MCF 10A (cell line): ENCODE measurements at regions not wholly inside any gene's neighbourhood (a gene's known extent, or its start where the extent isn't known, plus 50 kb on each side); places are given as distances from the start of the nearest gene placed in this dataset.

Experiments
- BruUV-seq: library from RNA; stranded (reverse); fragments of 400-500 nt; replicated peaks from 2 replicates; lab custom pipeline; 2021; lab: Mats Ljungman, UMichigan
- CTCF ChIA-PET: fragments of 300-600 bp; sonication (Branson Sonifier 250); formaldehyde crosslinking; extraction: SDS; loops from one replicate; lab custom pipeline; 2021; ENCODE audit warnings: antibody characterized with exemption, inconsistent platforms; lab: Yijun Ruan, JAX
- POLR2A ChIA-PET: fragments of 300-600, 350-650 bp; sonication (Branson Sonifier 250); formaldehyde crosslinking; extraction: SDS; loops from one replicate; lab custom pipeline; 2020; ENCODE audit warnings: antibody characterized with exemption, inconsistent platforms; lab: Yijun Ruan, JAX
- DNase-seq: peaks from one replicate; pipeline ENCODE4 v3.0.0-alpha.2; 2018; ENCODE audit not compliant: unreplicated experiment
- H3K27ac Mint-ChIP-seq: one replicate; pipeline ENCODE4 v1.8.0; 2022; ENCODE audit warnings: mild to moderate bottlenecking, low read depth, mixed read lengths; ENCODE audit not compliant: unreplicated experiment
- H3K27me3 Mint-ChIP-seq: one replicate; pipeline ENCODE4 v1.8.0; 2022; ENCODE audit warnings: mixed read lengths; ENCODE audit not compliant: insufficient read depth, unreplicated experiment
- H3K36me3 Mint-ChIP-seq: one replicate; pipeline ENCODE4 v1.8.0; 2022; ENCODE audit warnings: mild to moderate bottlenecking, moderate library complexity, mixed read lengths; ENCODE audit not compliant: insufficient read depth, unreplicated experiment
- H3K4me1 Mint-ChIP-seq: one replicate; pipeline ENCODE4 v1.8.0; 2022; ENCODE audit warnings: mixed read lengths; ENCODE audit not compliant: insufficient read depth, unreplicated experiment
- H3K4me3 Mint-ChIP-seq: one replicate; pipeline ENCODE4 v1.8.0; 2022; ENCODE audit warnings: mild to moderate bottlenecking, moderate library complexity, mixed read lengths; ENCODE audit not compliant: unreplicated experiment
- H3K9me3 Mint-ChIP-seq: one replicate; pipeline ENCODE4 v1.8.0; 2022; ENCODE audit warnings: mixed read lengths; ENCODE audit not compliant: unreplicated experiment
- CTCF ChIP-seq: fragments of 200-600 bp; IDR thresholded peaks from one replicate; pipeline ENCODE4 v1.8.0; 2022; ENCODE audit warnings: antibody characterized with exemption, mild to moderate bottlenecking; ENCODE audit not compliant: unreplicated experiment
- intact Hi-C: fragments of 100-400 bp; cut with micrococcal nuclease; formaldehyde crosslinking; loops from 2 replicates; pipeline ENCODE4 v1.14.1; 2022

- Mint-ChIP-seq H3K4me1 (no peaks in the 10 kb centered on the region), H3K4me3 (no peak overlapping the region), H3K27me3 (no peaks in the 10 kb centered on the region), H3K9me3 (no peaks in the 10 kb centered on the region), H3K36me3 (no peaks in the 10 kb centered on the region), H3K27ac (no peak overlapping the region)
- no peak for DNase-seq
- intact Hi-C loops = no loop called here
- no peak for TF ChIP-seq CTCF
- no TSS peak for BruUV-seq
- ChIA-PET POLR2A (interaction anchor here (0.6 to 1.3 kb wide), 2 partner anchors 10 to 11 kb away, joined by 3 read pairs; no protein-coding TSS in a partner anchor), CTCF (interaction anchor here (1.0 kb wide), 1 partner anchor 308 kb away, joined by 3 read pairs; no protein-coding TSS in a partner anchor)
Observed at GRCh38 chr5:129356846-129357245, 103.3 kb upstream of the ADAMTS19 start.

- Mint-ChIP-seq H3K9me3 (no peaks in the 10 kb centered on the region), H3K27me3 (no peaks in the 10 kb centered on the region), H3K27ac (no peak overlapping the region), H3K4me3 (no peak overlapping the region), H3K36me3 (no peaks in the 10 kb centered on the region), H3K4me1 (no peaks in the 10 kb centered on the region)
- POLR2A ChIA-PET = interaction anchor here (0.6 to 1.1 kb wide), 2 partner anchors 26 to 45 kb away, joined by 3 read pairs; no protein-coding TSS in a partner anchor
- BruUV-seq = no TSS peak
- intact Hi-C loops = no loop called here
- CTCF ChIA-PET = interaction anchor here (0.6 to 3.5 kb wide), 4 partner anchors 42 to 413 kb away, joined by 3 to 47 read pairs (median 3); no protein-coding TSS in a partner anchor
- no peak for TF ChIP-seq CTCF
- DNase-seq = no peak
Observed at GRCh38 chr5:129358069-129358468, 102.0 kb upstream of the ADAMTS19 start.

- DNase-seq = peak; percentile 31
- ChIA-PET CTCF (interaction anchor here (0.6 to 3.5 kb wide), 7 partner anchors 26 to 1655 kb away, joined by 3 to 47 read pairs (median 4); no protein-coding TSS in a partner anchor), POLR2A (interaction anchor here (0.7 to 1.2 kb wide), 2 partner anchors 9 to 12 kb away, joined by 4 to 6 read pairs; no protein-coding TSS in a partner anchor)
- H3K4me3 Mint-ChIP-seq = no peak overlapping the region
- H3K9me3 Mint-ChIP-seq = no peaks in the 10 kb centered on the region
- TF ChIP-seq CTCF = no peak
- no peaks in the 10 kb centered on the region for H3K36me3 Mint-ChIP-seq
- H3K4me1 Mint-ChIP-seq = no peaks in the 10 kb centered on the region
- H3K27ac Mint-ChIP-seq = no peak overlapping the region
- H3K27me3 Mint-ChIP-seq = peaks cover 3% of the 10 kb centered on the region
- BruUV-seq = no TSS peak
- intact Hi-C loops = no loop called here
Observed at GRCh38 chr5:129359450-129359849, 100.6 kb upstream of the ADAMTS19 start.

DNA sequence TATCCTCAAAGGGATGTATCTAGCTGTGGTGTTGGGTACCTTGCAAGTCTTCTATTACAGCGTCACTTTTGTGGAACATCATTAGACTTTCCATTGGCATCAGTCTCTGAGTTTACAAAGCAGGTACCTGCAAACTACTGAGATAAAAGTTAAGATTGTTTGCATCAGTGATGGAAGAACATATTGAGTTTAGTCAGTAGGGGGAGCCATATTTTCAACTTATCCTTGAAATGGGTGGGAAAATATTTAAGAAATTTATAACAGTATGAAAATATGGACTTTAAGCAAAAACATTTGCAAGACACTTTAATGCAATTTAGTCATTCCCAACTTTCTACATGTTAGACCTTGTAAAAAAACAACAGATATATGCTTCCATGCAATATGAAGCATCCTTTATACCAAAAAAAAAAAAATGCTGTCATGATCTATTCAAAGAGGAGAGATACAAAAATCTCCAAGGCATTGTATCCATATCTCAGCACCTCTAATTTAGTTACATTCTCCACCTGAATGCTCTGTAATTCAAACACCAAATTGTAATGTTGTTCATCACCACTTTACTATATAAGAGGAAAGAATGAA, 98.6 kb upstream of the ADAMTS19 start:
- H3K36me3 Mint-ChIP-seq = no peaks in the 10 kb centered on the region
- ChIA-PET POLR2A (interaction anchor here (0.7 kb wide), 2 partner anchors 24 to 78 kb away, joined by 3 read pairs; no protein-coding TSS in a partner anchor), CTCF (interaction anchor here (0.6 to 3.5 kb wide), 18 partner anchors 8 to 506 kb away, joined by 3 to 47 read pairs (median 4); no protein-coding TSS in a partner anchor)
- peaks cover 19% of the 10 kb centered on the region for H3K27me3 Mint-ChIP-seq
- no peak overlapping the region for H3K4me3 Mint-ChIP-seq
- no TSS peak for BruUV-seq
- DNase-seq = peak; percentile 47
- H3K9me3 Mint-ChIP-seq = peaks cover 8% of the 10 kb centered on the region
- no peak overlapping the region for H3K27ac Mint-ChIP-seq
- H3K4me1 Mint-ChIP-seq = no peaks in the 10 kb centered on the region
- peak; percentile 62 for TF ChIP-seq CTCF
- intact Hi-C loops = loop anchor here (1.0 to 5.0 kb wide), 2 partner anchors 407 to 491 kb away; no protein-coding TSS in a partner anchor
